Choroid plexus epithelial cell (primary cell): ENCODE measurements at regions not wholly inside any gene's neighbourhood (a gene's known extent, or its start where the extent isn't known, plus 50 kb on each side); places are given as distances from the start of the nearest gene placed in this dataset.

ENCODE experiments used
- DNase-seq: peaks from one replicate; pipeline ENCODE4 v3.0.0-alpha.2; 2010; ENCODE audit warnings: low read depth
- H3K4me3 ChIP-seq: 2 replicates; pipeline ENCODE4 v1.5.1; 2011; ENCODE audit warnings: low read depth, mild to moderate bottlenecking, control low read depth, low read length, moderate library complexity
- CTCF ChIP-seq: conservative IDR thresholded peaks from 2 replicates; pipeline ENCODE4 v1.5.1; 2011; ENCODE audit warnings: low read depth, mild to moderate bottlenecking, control low read depth, inconsistent platforms, low read length, moderate library complexity

- DNase-seq, result peak; percentile 56
- peak; percentile 69 for TF ChIP-seq CTCF
- peak overlapping the region; percentile 71 for H3K4me3 ChIP-seq
Measured at GRCh38 chr10:29735628-29736365, 101.0 kb upstream of the SVIL start.

- no peak for TF ChIP-seq CTCF
- DNase-seq, result peak; percentile 28
- peak overlapping the region; percentile 71 for H3K4me3 ChIP-seq
Measured at GRCh38 chr10:29734962-29735627, 100.3 kb upstream of the SVIL start.

- DNase-seq, result no peak
- TF ChIP-seq CTCF, result no peak
- H3K4me3 ChIP-seq, result peak overlapping the region; percentile 71
Measured at GRCh38 chr10:29734640-29734961, 99.8 kb upstream of the SVIL start.

- TF ChIP-seq CTCF, result no peak
- H3K4me3 ChIP-seq, result no peak overlapping the region
- DNase-seq, result no peak
Measured at GRCh38 chr10:29733323-29733722, 98.6 kb upstream of the SVIL start.

GRCh38 chr10:29732918-29733317 lies 98.1 kb upstream of the SVIL start:
- no peak for TF ChIP-seq CTCF
- no peak overlapping the region for H3K4me3 ChIP-seq
- no peak for DNase-seq

- DNase-seq, result no peak
- TF ChIP-seq CTCF, result no peak
- H3K4me3 ChIP-seq, result no peak overlapping the region
Measured at GRCh38 chr10:29731760-29732159, 97.0 kb upstream of the SVIL start.

- no peak for TF ChIP-seq CTCF
- DNase-seq, result no peak
- H3K4me3 ChIP-seq, result no peak overlapping the region
Measured at GRCh38 chr10:29730969-29731368, 96.2 kb upstream of the SVIL start.
